ENCODE measurements at regions not wholly inside any gene's neighbourhood (a gene's known extent, or its start where the extent isn't known, plus 50 kb on each side); places are given as distances from the start of the nearest gene placed in this dataset.
"Not testable (repeated sequence)": the region's sequence is repeated elsewhere in the genome, so short reads cannot be mapped to it uniquely, and the experiment has no call there.

GRCh38 chr13:58946274-58946673 lies 1217.5 kb downstream of the DIAPH3 start:
- DNase-seq, result no peak

DNA sequence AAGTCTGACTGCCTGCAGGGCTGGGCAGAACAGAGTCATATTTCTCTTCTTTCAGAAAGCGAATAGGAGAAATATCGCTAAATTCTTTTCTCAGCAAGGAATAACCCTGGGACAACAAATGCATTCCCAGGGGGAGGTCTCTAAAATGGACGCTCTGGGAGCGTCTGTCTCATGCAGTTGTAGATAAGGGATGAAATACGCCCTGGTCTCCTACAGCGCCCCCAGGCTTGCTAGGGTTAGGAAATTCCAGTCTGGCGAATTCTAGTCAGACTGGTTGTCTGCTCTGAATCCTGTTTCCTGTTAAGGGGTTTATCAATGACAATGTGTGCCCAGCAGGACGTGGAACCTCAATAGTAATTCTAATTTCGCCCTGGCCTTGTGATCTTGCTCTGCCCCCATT lies 1214.1 kb downstream of the DIAPH3 start:
- DNase-seq, result no peak

DNA sequence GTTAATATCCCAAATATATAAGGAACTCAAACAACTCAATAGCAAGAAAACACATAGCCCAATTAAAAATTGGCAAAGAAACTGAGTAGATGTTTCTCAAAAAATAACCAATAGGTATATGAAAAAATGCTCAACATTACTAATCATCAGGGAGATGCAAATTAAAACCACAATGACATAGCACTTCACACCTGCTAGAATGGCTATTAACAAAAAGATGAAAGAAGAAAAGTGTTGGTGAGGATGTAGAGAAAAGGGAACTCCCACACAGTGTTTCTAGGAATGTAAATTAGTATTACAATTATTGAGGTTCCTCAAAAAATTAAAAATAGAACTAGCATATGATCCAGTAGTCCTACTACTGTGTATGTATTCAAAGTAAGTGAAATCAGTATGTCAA lies 1212.8 kb downstream of the DIAPH3 start:
- no peak for DNase-seq

GRCh38 chr13:58953638-58954037 lies 1210.1 kb downstream of the DIAPH3 start:
- DNase-seq, result no peak

DNA sequence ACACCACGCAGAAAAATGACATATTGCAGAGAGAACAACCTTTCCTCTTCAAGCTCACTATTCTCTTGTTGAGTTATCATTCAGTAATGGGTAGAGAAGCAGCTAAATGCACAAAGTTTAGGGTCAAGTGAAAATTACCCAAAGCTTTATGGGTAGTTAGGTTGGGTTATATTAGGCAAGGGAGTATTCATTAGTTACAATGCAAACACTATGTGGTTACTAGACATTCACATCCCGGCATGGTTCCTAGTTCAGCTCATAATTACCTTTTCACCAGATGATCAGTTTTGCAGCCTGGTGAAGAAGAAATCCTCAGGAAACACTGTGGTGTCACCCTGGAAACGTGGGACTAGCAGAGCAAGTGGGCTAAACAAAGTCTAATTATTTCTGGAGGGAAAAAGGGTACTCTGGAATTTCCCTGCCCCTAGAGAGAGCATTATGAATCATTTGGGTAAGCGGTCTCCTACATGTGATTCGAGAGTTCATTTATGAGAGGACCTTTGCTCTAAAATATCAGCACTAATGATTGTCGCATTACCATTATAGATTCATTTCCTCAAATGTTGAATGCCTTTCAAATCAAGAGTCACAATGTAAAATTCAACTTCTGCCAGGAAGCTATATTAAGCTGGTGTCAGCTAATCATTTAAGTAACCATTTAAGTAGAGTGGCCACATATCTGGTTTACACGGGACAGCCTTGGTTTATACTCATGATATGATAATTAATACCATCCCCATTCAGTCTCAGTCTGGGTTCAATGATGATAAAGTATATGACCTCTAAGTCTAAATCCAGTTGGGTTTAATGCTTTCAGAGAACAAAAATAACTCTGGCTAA lies 1208.0 kb downstream of the DIAPH3 start:
- DNase-seq, result no peak

DNA sequence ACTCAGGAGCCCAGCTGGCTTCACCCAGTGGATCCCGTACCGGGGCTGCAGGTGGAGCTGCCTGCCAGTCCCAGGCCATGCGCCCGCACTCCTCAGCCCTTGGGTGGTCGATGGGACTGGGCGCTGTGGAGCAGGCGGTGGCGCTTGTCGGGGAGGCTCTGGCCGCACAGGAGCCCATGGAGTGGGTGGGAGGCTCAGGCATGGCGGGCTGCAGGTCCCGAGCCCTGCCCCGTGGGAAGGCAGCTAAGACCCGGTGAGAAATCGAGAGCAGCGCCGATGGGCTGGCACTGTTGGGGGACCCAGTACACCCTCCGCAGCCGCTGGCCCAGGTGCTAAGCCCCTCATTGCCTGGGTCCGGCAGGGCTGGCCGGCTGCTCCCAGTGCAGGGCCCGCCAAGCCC lies 1205.6 kb downstream of the DIAPH3 start:
- DNase-seq, result not testable (repeated sequence)

DNA sequence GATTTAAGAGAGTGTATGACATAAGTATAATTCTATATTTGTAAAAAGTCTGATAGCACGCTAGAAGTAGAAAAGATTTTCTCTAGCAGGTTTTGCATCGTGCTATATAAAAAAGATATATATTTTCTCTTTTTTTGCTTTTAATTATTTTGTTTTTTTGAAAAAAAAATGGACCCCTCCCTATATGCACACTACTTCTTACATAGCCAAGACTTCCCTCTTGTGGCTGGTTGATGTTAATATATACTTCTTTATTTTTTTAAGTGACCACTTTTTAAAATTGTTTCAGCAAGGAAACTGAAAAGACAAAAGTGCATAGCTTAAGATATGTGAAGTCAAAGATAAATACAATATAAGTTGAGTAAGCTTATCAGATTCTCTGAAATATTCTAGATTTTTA lies 1202.8 kb downstream of the DIAPH3 start:
- DNase-seq, result peak in 1 of 2 experiments; percentile 27

GRCh38 chr13:58963321-58963720 lies 1200.4 kb downstream of the DIAPH3 start:
- DNase-seq, result no peak

DNA sequence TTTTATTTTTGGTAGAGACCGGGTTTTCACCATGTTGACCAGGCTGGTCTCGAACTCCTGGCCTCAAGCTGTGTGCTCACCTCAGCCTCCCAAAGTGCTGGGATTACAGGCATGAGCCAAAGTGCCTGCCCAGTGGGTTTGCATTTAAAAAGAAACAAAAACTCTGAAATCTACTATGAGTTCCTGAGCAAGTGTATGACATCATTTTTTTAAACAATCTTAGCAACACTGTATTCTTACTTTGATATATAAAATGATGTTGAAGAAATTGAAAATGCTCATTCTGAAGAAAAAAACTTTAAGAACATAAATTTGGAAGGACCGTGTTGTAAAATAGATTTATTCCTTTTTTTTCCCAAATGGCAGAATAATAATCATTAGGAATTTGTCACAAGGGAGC lies 1199.7 kb downstream of the DIAPH3 start:
- no peak for DNase-seq

DNA sequence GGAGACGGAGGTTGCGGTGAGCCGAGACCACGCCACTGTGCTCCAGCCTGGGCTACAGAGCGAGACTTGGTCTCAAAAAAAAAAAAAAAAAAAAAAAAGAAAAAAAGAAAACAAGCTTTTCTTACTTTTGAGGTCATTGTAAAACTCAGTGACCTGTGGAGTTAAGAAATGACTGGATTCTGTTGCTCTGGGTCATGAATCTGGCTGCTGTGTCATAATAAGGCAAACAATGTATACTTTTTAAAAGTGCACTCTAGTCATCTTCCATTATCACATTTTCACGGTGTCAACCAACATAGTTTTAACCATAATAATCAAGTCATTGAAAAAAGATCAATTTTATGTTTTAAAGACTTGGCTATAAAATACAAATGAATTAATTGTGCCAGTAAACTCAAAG lies 1186.6 kb downstream of the DIAPH3 start:
- no peak for DNase-seq

- no peak for DNase-seq
Measured at GRCh38 chr13:58978331-58978730, 1185.4 kb downstream of the DIAPH3 start.

- no peak for DNase-seq
Measured at GRCh38 chr13:58979851-58980250, 1183.9 kb downstream of the DIAPH3 start.

- no peak for DNase-seq
Measured at GRCh38 chr13:58985845-58986244, 1177.9 kb downstream of the DIAPH3 start.

- no peak for DNase-seq
Measured at GRCh38 chr13:58989556-58989955, 1174.2 kb downstream of the DIAPH3 start.

GRCh38 chr13:58991826-58992477 lies 1171.8 kb downstream of the DIAPH3 start:
- DNase-seq, result no peak

DNA sequence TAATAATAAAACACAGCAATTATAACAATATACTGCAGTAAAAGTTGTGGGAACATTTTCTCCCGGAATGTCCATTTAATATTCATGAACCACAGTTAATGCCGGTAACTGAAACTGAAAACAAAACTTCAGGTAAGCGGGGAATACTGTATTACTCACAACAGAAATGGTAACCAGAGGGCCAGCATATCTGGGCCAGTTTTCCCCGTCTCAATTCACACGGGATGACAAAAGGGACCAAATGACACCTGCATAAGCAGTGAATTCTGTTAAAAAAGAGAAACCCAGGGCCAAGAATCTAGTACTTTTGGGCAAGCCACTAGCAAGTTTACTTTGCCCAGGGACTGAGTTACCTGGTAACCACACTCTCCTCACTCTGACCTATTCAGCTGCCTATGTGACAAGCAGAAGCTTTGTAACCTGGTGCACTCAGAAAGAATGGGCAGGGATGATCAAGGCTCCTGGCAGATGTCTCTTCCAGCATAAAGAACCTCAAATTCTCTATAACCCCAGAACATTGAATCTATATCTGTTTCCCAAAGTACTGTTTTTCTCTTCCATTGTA lies 1171.2 kb downstream of the DIAPH3 start:
- no peak for DNase-seq

- no peak for DNase-seq
Measured at GRCh38 chr13:58994077-58994476, 1169.7 kb downstream of the DIAPH3 start.

DNA sequence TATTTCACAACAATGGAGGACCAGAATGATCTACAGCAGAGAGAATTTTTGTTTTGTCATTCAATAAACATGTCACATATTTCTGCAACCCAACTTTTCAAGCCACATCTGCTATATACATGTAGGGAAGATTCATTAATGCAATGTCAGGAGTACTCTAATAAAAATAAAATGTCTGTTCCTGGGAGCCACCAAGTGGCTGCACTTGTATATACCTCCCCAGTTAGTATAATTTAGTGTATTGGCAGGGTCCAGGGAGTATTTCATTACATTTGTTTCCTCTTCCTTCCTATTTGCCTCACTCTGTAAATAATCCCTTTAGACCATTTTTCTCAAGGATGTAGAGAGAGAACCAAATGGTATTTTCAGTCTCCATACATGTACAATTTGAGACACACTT lies 1169.0 kb downstream of the DIAPH3 start:
- DNase-seq, result peak in 1 of 2 experiments; percentile 4

GRCh38 chr13:58998716-58999115 lies 1165.0 kb downstream of the DIAPH3 start:
- no peak for DNase-seq

DNA sequence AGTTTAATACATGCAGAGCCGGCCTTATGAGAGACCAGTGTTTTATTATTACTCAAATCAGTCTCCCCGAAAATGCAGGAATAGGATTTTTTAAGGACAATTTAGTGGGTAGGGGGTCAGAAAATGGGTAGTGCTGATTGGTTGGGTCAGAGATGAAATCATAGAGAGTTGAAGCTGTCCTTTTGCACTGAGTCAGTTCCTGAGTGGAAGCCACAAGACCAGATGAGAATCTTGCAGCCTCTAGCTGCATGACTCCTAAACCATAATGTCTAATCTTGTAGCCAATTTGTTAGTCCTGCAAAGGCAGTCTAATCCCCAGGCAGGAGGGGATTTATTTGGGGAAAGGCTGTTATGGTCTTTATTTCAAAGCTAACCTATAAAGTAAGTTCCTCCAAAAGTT lies 1163.9 kb downstream of the DIAPH3 start:
- DNase-seq, result no peak

- DNase-seq, result no peak
Measured at GRCh38 chr13:59000770-59001169, 1163.0 kb downstream of the DIAPH3 start.

- no peak for DNase-seq
Measured at GRCh38 chr13:59012731-59013130, 1151.0 kb downstream of the DIAPH3 start.

GRCh38 chr13:59016250-59016649 lies 1147.5 kb downstream of the DIAPH3 start:
- DNase-seq, result no peak

- no peak for DNase-seq
Measured at GRCh38 chr13:59024434-59024833, 1139.3 kb downstream of the DIAPH3 start.
